WTC11 (cell line): ENCODE measurements at regions not wholly inside any gene's neighbourhood (a gene's known extent, or its start where the extent isn't known, plus 50 kb on each side); places are given as distances from the start of the nearest gene placed in this dataset.

Experiments
- ARID4B ChIP-seq: sonication (generic); formaldehyde crosslinking; IDR thresholded peaks from 2 replicates; pipeline ENCODE4 v1.8.0; 2023; ENCODE audit warnings: missing genetic modification reagents, mild to moderate bottlenecking, borderline replicate concordance
- ELF4 ChIP-seq: sonication (generic); formaldehyde crosslinking; IDR thresholded peaks from 2 replicates; pipeline ENCODE4 v1.8.1; 2022; ENCODE audit warnings: low read depth, mild to moderate bottlenecking, moderate library complexity, missing genetic modification reagents
- FOXJ3 ChIP-seq: sonication (generic); formaldehyde crosslinking; IDR thresholded peaks from 2 replicates; pipeline ENCODE4 v1.9.0; 2021; ENCODE audit warnings: missing genetic modification reagents, mild to moderate bottlenecking, borderline replicate concordance
- KAT7 ChIP-seq: sonication (generic); formaldehyde crosslinking; IDR thresholded peaks from 2 replicates; pipeline ENCODE4 v1.8.1; 2023; ENCODE audit warnings: missing genetic modification reagents, mild to moderate bottlenecking, borderline replicate concordance
- TEAD4 ChIP-seq: sonication (generic); formaldehyde crosslinking; IDR thresholded peaks from 2 replicates; pipeline ENCODE4 v1.8.0; 2022; ENCODE audit warnings: mild to moderate bottlenecking, missing genetic modification reagents
- ZNF512 ChIP-seq: sonication (generic); formaldehyde crosslinking; IDR thresholded peaks from 2 replicates; pipeline ENCODE4 v1.8.1; 2022; ENCODE audit warnings: missing genetic modification reagents, borderline replicate concordance
- TF ChIP-seq, protein P1 (sequence below): sonication (generic); formaldehyde crosslinking; IDR thresholded peaks from 2 replicates; pipeline ENCODE4 v1.8.1; 2022; ENCODE audit warnings: low read depth, missing genetic modification reagents, borderline replicate concordance
- TF ChIP-seq, protein P2 (sequence below): sonication (generic); formaldehyde crosslinking; IDR thresholded peaks from 2 replicates; pipeline ENCODE4 v1.8.0; 2022; ENCODE audit warnings: mild to moderate bottlenecking, missing genetic modification reagents
- TF ChIP-seq, protein P3 (sequence below): fragments of 200-600 bp; IDR thresholded peaks from 2 replicates; pipeline ENCODE4 v1.8.0; 2022; ENCODE audit warnings: antibody characterized with exemption
- TF ChIP-seq, protein P4 (sequence below): sonication (generic); formaldehyde crosslinking; IDR thresholded peaks from 2 replicates; pipeline ENCODE4 v1.8.1; 2023; ENCODE audit warnings: mild to moderate bottlenecking, missing genetic modification reagents, moderate library complexity

DNA sequence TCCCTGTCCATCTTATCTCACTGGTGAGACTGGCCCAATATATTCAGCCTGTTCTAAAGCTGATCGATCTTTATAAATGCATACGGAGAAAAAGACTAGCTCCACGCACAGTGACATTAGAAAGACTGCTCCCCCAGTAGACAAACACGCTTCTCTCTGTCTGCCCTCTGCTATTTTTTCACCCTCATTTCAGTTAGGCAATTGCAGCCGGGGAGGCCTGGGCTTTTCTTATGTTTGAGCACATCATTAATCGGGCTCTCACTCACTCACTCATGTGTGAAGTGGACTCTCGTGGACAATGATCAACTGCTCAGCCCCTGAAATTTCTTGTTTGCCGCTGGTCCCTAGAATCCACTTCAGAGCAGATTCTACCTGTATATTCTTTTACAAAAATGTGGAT is 824.7 kb upstream of the TENM3 start:
- TF ChIP-seq, protein P1, sequence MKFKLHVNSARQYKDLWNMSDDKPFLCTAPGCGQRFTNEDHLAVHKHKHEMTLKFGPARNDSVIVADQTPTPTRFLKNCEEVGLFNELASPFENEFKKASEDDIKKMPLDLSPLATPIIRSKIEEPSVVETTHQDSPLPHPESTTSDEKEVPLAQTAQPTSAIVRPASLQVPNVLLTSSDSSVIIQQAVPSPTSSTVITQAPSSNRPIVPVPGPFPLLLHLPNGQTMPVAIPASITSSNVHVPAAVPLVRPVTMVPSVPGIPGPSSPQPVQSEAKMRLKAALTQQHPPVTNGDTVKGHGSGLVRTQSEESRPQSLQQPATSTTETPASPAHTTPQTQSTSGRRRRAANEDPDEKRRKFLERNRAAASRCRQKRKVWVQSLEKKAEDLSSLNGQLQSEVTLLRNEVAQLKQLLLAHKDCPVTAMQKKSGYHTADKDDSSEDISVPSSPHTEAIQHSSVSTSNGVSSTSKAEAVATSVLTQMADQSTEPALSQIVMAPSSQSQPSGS (CRISPR knock-in tag), result no peak
- TF ChIP-seq FOXJ3 (no peak), ARID4B (CRISPR knock-in tag) (no peak), TEAD4 (no peak), KAT7 (CRISPR knock-in tag) (no peak), ZNF512 (CRISPR knock-in tag) (no peak), ELF4 (no peak)
- TF ChIP-seq, protein P2, sequence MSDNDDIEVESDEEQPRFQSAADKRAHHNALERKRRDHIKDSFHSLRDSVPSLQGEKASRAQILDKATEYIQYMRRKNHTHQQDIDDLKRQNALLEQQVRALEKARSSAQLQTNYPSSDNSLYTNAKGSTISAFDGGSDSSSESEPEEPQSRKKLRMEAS, result no peak
- TF ChIP-seq, protein P3, sequence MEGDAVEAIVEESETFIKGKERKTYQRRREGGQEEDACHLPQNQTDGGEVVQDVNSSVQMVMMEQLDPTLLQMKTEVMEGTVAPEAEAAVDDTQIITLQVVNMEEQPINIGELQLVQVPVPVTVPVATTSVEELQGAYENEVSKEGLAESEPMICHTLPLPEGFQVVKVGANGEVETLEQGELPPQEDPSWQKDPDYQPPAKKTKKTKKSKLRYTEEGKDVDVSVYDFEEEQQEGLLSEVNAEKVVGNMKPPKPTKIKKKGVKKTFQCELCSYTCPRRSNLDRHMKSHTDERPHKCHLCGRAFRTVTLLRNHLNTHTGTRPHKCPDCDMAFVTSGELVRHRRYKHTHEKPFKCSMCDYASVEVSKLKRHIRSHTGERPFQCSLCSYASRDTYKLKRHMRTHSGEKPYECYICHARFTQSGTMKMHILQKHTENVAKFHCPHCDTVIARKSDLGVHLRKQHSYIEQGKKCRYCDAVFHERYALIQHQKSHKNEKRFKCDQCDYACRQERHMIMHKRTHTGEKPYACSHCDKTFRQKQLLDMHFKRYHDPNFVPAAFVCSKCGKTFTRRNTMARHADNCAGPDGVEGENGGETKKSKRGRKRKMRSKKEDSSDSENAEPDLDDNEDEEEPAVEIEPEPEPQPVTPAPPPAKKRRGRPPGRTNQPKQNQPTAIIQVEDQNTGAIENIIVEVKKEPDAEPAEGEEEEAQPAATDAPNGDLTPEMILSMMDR, result no peak
- TF ChIP-seq, protein P4, sequence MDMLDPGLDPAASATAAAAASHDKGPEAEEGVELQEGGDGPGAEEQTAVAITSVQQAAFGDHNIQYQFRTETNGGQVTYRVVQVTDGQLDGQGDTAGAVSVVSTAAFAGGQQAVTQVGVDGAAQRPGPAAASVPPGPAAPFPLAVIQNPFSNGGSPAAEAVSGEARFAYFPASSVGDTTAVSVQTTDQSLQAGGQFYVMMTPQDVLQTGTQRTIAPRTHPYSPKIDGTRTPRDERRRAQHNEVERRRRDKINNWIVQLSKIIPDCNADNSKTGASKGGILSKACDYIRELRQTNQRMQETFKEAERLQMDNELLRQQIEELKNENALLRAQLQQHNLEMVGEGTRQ (CRISPR knock-in tag), result no peak
